Adipocyte (in vitro differentiated cells): ENCODE measurements at regions not wholly inside any gene's neighbourhood (a gene's known extent, or its start where the extent isn't known, plus 50 kb on each side); places are given as distances from the start of the nearest gene placed in this dataset.
"Not testable (repeated sequence)": the region's sequence is repeated elsewhere in the genome, so short reads cannot be mapped to it uniquely, and the experiment has no call there.

Experiments
- DNase-seq: peaks from one replicate; pipeline ENCODE4 v3.0.0-alpha.2; 2015; ENCODE audit warnings: low read depth
- H3K27me3 ChIP-seq: replicated peaks from 2 replicates; pipeline ENCODE4 v1.7.0; 2013; ENCODE audit warnings: mild to moderate bottlenecking, low read length, moderate library complexity; ENCODE audit not compliant: control insufficient read depth, insufficient read depth
- H3K36me3 ChIP-seq: 2 replicates; pipeline ENCODE4 v1.7.0; 2013; ENCODE audit warnings: low read length, mild to moderate bottlenecking, moderate library complexity; ENCODE audit not compliant: control insufficient read depth, insufficient read depth, severe bottlenecking
- H3K4me1 ChIP-seq: 2 replicates; pipeline ENCODE4 v1.7.0; 2013; ENCODE audit warnings: mild to moderate bottlenecking, low read length, moderate library complexity; ENCODE audit not compliant: control insufficient read depth, insufficient read depth
- H3K4me3 ChIP-seq: 2 replicates; pipeline ENCODE4 v1.7.0; 2013; ENCODE audit warnings: mild to moderate bottlenecking, low read length, moderate library complexity
- H3K9ac ChIP-seq: 2 replicates; pipeline ENCODE4 v1.7.0; 2013; ENCODE audit warnings: mild to moderate bottlenecking, low read length, moderate library complexity
- H3K9me3 ChIP-seq: 2 replicates; pipeline ENCODE4 v1.7.0; 2013; ENCODE audit warnings: mild to moderate bottlenecking, low read length, moderate library complexity; ENCODE audit not compliant: control insufficient read depth

DNA sequence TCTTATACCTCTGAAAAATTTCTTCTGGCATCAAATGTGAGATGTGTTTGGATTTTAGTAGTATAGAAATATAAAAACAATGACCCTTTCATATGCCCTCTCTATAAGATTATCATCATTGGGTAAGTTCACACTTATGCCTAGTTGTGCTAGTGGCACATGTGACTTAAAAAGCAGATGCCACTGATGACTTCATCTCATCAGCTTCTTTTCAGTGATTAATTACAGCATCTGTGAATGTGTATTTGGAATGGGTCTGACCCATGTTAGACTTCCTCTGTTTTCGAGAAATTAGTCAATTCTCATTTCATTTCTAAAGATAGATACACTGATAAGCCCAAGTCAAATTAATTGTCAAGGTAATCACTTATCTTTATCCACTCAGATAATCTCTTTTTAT, 698.7 kb downstream of the GABRG1 start:
- H3K36me3 ChIP-seq, result no peaks in the 10 kb centered on the region
- no peaks in the 10 kb centered on the region for H3K4me1 ChIP-seq
- no peak for DNase-seq

DNA sequence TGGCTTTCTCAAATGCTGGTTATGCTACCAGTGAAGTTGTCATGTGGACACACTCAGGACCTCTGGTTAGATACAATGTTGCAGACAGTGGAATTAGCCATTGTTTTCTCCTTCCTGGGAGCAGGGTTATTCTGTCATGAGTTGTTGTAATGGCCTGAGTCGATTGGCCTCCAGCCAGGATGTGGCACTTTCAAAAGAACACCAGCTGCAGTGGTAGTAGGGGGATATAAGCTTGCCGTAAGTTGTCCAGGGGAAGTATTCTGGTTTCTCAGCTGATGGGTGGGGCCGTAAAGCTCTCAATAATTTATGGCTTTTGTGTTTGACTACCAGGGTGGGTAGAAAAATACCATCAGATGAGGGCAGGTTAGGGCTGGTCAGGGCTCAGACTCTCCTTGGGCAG, 697.5 kb upstream of the GNPDA2 start:
- no peaks in the 10 kb centered on the region for H3K27me3 ChIP-seq

More for the DNA sequence above, 698.7 kb downstream of the GABRG1 start:
- Histone ChIP-seq H3K27me3 (no peaks in the 10 kb centered on the region), H3K9me3 (peaks cover 5% of the 10 kb centered on the region), H3K4me3 (no peak overlapping the region), H3K9ac (no peak overlapping the region)

DNA sequence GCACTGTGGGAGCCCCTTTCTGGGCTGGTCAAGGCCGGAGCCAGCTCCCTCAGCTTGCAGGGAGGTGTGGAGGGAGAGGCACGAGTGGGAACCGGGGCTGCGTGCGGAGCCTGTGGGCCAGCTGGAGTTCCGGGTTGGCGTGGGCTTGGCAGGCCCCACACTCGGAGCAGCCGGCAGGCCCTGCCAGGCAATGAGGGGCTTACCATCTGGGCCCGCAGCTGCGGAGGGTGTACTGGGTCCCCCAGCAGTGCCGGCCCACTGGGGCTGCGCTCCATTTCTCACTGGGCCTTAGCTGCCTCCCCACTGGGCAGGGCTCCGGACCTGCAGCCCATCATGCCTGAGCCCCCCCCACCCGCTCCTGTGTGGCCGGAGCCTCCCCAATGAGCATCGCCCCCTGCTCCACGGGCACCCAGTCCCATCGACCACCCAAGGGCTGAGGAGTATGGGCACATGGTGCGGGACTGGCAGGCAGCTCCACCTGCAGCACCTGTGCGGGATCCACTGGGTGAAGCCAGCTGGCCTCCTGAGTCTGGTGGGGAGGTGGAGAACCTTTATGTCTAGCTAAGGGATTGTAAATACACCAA, 693.8 kb upstream of the GNPDA2 start:
- not testable (repeated sequence) for H3K9me3 ChIP-seq, H3K4me3 ChIP-seq, H3K36me3 ChIP-seq, H3K27me3 ChIP-seq, H3K9ac ChIP-seq, DNase-seq, H3K4me1 ChIP-seq

More for the DNA sequence above, 697.5 kb upstream of the GNPDA2 start:
- Histone ChIP-seq H3K9ac (no peak overlapping the region), H3K9me3 (peaks cover 5% of the 10 kb centered on the region), H3K4me3 (no peak overlapping the region), H3K36me3 (no peaks in the 10 kb centered on the region), H3K4me1 (no peaks in the 10 kb centered on the region)
- DNase-seq, result no peak

DNA sequence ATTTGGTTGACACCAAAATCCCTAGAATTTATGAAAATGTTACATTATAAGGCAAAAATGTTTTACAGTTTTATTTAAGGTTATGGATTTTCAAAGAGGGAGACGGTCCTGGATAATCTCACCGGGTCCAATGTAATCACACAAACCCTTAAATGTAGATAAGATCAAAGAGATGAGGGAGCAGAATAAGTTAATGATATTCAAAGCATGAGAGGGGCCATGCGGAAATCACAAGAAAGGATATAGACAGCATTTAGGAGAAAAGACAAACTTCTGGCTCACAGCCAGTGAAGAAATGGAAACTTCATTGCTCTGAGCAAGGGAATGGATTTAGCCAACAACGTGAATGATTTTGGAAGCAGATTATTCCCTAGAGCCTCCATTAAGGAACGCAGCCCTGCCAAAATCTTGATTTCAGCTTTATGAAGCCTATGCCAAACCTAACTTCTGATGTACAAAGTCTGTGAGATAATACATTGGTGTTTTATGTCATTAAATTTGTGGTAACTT, 684.4 kb upstream of the GNPDA2 start:
- DNase-seq, result no peak
- no peak overlapping the region for H3K4me3 ChIP-seq
- no peaks in the 10 kb centered on the region for H3K4me1 ChIP-seq
- no peaks in the 10 kb centered on the region for H3K27me3 ChIP-seq
- no peaks in the 10 kb centered on the region for H3K36me3 ChIP-seq
- H3K9me3 ChIP-seq, result no peaks in the 10 kb centered on the region
- H3K9ac ChIP-seq, result no peak overlapping the region

DNA sequence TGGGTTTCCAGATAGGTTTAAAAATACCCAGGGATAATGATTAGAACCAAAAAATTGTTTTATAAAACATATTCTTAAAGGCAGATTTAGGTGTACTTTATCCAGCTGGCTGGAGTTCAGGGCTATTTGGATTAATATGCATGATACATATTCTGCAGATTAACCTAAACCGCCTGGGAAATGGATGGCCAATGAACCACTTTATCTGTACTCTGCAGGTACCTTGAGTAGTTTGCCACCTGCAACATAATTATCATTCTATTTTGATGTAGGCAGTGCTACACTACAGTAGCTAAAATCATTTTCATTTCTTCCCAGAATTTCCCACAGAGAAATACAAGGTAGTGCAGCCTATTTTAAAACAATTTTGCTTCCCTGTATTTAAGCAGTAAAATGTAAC, 683.2 kb upstream of the GNPDA2 start:
- Histone ChIP-seq H3K27me3 (no peaks in the 10 kb centered on the region), H3K4me1 (no peaks in the 10 kb centered on the region), H3K9ac (no peak overlapping the region), H3K4me3 (no peak overlapping the region), H3K9me3 (no peaks in the 10 kb centered on the region), H3K36me3 (no peaks in the 10 kb centered on the region)
- no peak for DNase-seq

DNA sequence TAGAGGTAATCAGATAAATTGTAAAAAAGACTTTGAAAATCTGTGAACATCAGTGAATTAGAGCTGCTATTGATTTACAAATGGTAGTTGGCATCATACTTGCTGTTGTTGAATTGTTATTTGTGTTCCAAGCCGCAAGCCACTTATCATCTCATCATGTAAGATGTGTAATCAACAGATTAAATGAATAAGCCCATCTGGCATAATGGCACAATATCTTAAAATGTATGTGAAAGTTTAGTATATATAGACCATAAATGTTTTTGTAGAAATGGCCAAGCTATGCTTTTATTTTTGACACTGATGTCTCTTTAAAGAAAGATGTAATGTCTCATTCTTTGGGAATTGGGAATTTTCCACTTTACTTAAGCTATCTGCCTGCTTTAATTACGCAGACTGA, 682.6 kb upstream of the GNPDA2 start:
- Histone ChIP-seq H3K36me3 (no peaks in the 10 kb centered on the region), H3K9ac (no peak overlapping the region), H3K4me3 (no peak overlapping the region), H3K4me1 (no peaks in the 10 kb centered on the region), H3K9me3 (no peaks in the 10 kb centered on the region), H3K27me3 (no peaks in the 10 kb centered on the region)
- DNase-seq, result no peak

DNA sequence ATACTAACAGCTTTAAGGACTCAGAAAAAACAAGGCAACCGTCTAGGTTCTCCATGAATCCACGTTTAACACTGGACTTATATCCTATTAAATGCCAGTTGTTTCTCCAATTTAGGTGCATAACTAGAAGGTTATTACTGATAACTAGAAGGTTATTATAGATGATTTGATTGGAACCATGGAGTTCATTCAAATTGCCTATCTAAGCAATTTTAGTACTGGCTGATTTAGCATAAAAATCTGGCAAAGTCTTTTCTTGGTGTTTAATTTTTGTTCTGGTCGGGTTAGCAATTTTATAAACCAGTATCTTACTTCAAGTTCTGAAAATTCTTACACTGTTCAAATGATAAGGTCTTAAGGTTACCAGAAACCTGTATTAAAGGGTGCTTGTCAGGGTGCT, 672.8 kb upstream of the GNPDA2 start:
- DNase-seq, result no peak
- Histone ChIP-seq H3K36me3 (no peaks in the 10 kb centered on the region), H3K9ac (no peak overlapping the region), H3K9me3 (no peaks in the 10 kb centered on the region), H3K4me3 (no peak overlapping the region), H3K4me1 (no peaks in the 10 kb centered on the region), H3K27me3 (no peaks in the 10 kb centered on the region)

DNA sequence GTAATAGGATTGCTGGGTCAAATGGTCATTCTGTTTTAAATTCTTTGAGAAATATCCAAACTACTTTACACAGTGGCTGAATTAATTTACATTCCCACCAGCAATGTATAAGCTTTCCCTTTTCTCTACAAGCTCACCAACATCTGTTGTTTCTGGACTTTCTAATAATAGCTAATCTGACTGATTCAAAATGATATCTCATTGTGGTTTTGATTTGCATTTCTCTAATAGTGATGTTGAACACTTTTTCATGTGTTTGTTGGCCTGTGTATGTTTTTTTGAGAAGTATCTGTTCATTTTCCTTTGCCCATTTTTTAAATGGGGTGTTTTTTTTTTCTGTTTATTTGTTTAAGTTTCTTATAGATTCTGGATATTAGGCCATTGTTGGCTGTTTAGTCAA, 659.0 kb upstream of the GNPDA2 start:
- no peaks in the 10 kb centered on the region for H3K27me3 ChIP-seq
- H3K4me1 ChIP-seq, result no peaks in the 10 kb centered on the region
- H3K9ac ChIP-seq, result no peak overlapping the region
- no peak for DNase-seq
- peaks cover 5% of the 10 kb centered on the region for H3K9me3 ChIP-seq
- no peak overlapping the region for H3K4me3 ChIP-seq
- no peaks in the 10 kb centered on the region for H3K36me3 ChIP-seq

DNA sequence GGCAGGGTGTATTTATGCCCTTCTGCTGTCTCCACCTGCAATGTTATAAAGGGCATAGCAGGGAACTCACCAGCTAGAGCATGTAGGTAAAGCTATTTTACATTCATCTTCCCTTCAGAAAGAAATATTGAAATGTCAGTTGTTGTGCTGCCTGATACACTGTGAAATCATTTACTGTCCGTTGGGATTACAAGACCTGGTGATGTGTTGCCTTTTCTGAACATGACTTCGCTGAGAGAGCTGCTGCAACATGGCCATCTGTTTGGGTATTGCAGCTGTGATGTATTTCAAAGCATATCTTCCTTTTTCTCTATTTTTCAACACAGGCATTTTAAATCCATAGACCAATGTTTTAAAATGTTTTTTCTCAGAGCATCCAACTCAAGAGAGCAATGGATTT, 644.1 kb upstream of the GNPDA2 start:
- Histone ChIP-seq H3K9ac (no peak overlapping the region), H3K4me3 (no peak overlapping the region), H3K36me3 (no peaks in the 10 kb centered on the region), H3K4me1 (no peaks in the 10 kb centered on the region), H3K9me3 (no peaks in the 10 kb centered on the region), H3K27me3 (no peaks in the 10 kb centered on the region)
- DNase-seq, result no peak

DNA sequence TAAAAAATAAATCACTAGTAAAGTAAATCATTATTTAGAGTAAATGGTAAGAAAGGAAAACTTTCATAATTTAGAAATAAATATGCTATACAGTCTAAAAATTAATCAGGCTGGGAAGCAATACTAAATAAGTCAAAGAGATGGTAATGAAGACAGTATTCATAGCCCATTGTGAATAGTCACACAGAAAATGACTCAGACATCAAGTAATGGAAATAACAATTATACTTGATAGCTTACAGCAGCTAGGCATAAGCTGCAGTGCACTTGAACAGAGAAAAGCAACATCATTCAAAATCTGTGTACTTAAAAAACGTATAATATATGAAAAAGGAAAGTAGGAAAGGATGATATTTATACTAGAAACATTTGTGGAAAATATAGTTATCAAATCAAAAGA, 642.5 kb upstream of the GNPDA2 start:
- Histone ChIP-seq H3K4me3 (no peak overlapping the region), H3K27me3 (no peaks in the 10 kb centered on the region)
- no peak for DNase-seq

DNA sequence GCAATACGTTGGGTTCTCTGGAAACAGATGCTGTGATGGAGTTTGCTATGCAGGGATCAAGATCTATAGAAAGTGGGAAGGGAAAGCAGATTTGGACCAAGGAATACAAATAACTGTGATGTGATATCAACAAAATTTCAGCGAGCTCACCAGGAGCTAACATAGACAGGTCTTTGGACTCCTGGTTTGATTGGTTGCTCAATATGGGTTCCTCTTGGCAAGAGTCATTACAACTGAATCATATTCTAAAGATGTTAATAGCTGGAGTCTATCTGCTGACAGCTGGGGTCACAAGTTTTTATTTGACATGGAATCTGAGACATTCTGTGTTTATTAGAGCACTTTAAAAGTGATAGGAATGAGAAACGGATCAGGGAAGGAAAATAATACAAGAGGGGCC, 637.6 kb upstream of the GNPDA2 start:
- H3K4me3 ChIP-seq, result no peak overlapping the region
- no peaks in the 10 kb centered on the region for H3K4me1 ChIP-seq
- H3K27me3 ChIP-seq, result no peaks in the 10 kb centered on the region
- no peaks in the 10 kb centered on the region for H3K36me3 ChIP-seq
- no peak overlapping the region for H3K9ac ChIP-seq
- no peaks in the 10 kb centered on the region for H3K9me3 ChIP-seq
- DNase-seq, result no peak

More for the DNA sequence above, 642.5 kb upstream of the GNPDA2 start:
- H3K36me3 ChIP-seq, result no peaks in the 10 kb centered on the region
- no peaks in the 10 kb centered on the region for H3K9me3 ChIP-seq
- H3K4me1 ChIP-seq, result no peaks in the 10 kb centered on the region
- no peak overlapping the region for H3K9ac ChIP-seq
